H1 (cell line): ENCODE measurements at regions not wholly inside any gene's neighbourhood (a gene's known extent, or its start where the extent isn't known, plus 50 kb on each side); places are given as distances from the start of the nearest gene placed in this dataset.

Experiments used
- CTCF ChIA-PET: fragments of 300-600 bp; sonication (Branson Sonifier 250); formaldehyde crosslinking; loops from one replicate; lab custom pipeline; 2021; ENCODE audit not compliant: partially characterized antibody; lab: Charles Lee
- POLR2A ChIA-PET: fragments of 300-600 bp; sonication (Branson Sonifier 250); formaldehyde crosslinking; loops from one replicate; lab custom pipeline; 2021; ENCODE audit warnings: inconsistent platforms; ENCODE audit not compliant: partially characterized antibody; lab: Charles Lee
- DNase-seq, 2 experiments: peaks; one replicate each; pipeline versions ENCODE4 v3.0.0 to v3.0.0-alpha.2; 2010 to 2022; ENCODE audit warnings: low spot score in 2 of 2, low read depth in 1 of 2, mixed read lengths in 1 of 2
- FAIRE-seq: peaks from 2 replicates; lab custom pipeline; 2011; peaks lifted over from hg19 to GRCh38; lab: Jason Lieb, UNC
- H2AFZ ChIP-seq: 2 replicates; pipeline ENCODE4 v1.8.1; 2012; ENCODE audit warnings: low read length, inconsistent platforms
- H2AK5ac ChIP-seq: 2 replicates; pipeline ENCODE4 v1.6.1; 2013; ENCODE audit warnings: low read depth, low read length
- H2BK120ac ChIP-seq: replicated peaks from 2 replicates; pipeline ENCODE3; 2013; ENCODE audit warnings: low read depth, low read length, inconsistent platforms
- H2BK12ac ChIP-seq: 2 replicates; pipeline ENCODE4 v1.6.1; 2013; ENCODE audit warnings: low read depth, low read length
- H2BK15ac ChIP-seq: 2 replicates; pipeline ENCODE4 v1.6.1; 2013; ENCODE audit warnings: low read length
- H2BK20ac ChIP-seq: 2 replicates; pipeline ENCODE4 v1.6.1; 2013; ENCODE audit warnings: low read length
- H2BK5ac ChIP-seq: 2 replicates; pipeline ENCODE4 v1.6.1; 2013; ENCODE audit warnings: low read depth, low read length
- H3K14ac ChIP-seq: 2 replicates; pipeline ENCODE4 v1.6.1; 2013; ENCODE audit warnings: inconsistent platforms; ENCODE audit not compliant: insufficient read length
- H3K18ac ChIP-seq: 2 replicates; pipeline ENCODE4 v1.6.1; 2013; ENCODE audit warnings: low read length; ENCODE audit errors: extremely low read depth
- H3K23ac ChIP-seq: 2 replicates; pipeline ENCODE4 v1.6.1; 2013; ENCODE audit warnings: inconsistent platforms; ENCODE audit not compliant: insufficient read length
- H3K23me2 ChIP-seq: 2 replicates; pipeline ENCODE4 v1.6.1; 2013; ENCODE audit warnings: low read depth, low read length
- H3K27ac ChIP-seq: 2 replicates; pipeline ENCODE4 v1.6.1; 2011; ENCODE audit warnings: low read depth, low read length, inconsistent platforms
- H3K27me3 ChIP-seq, 4 experiments: replicated peaks in 1 of 4; 1 replicate in 1 of 4; 2 replicates in 3 of 4; pipeline versions ENCODE4 v1.6.1 to v1.8.1; 2011 to 2013; ENCODE audit warnings: low read length in 3 of 4, mild to moderate bottlenecking in 3 of 4, inconsistent platforms in 2 of 4, mixed read lengths in 2 of 4, moderate library complexity in 1 of 4; ENCODE audit not compliant: control insufficient read depth in 3 of 4, insufficient read depth in 3 of 4; ENCODE audit errors: extremely low read depth in 1 of 4
- H3K36me3 ChIP-seq, 4 experiments: 2 replicates each; pipeline versions ENCODE4 v1.6.1 to v1.8.1; 2011 to 2013; ENCODE audit warnings: mild to moderate bottlenecking in 4 of 4, low read length in 3 of 4, moderate library complexity in 2 of 4, control low read depth in 1 of 4, inconsistent platforms in 1 of 4; ENCODE audit not compliant: insufficient read depth in 4 of 4, control insufficient read depth in 2 of 4
- H3K4ac ChIP-seq: replicated peaks from 2 replicates; pipeline ENCODE3; 2013; ENCODE audit warnings: low read length, low read depth, mixed read lengths, inconsistent platforms; ENCODE audit not compliant: insufficient read length
- H3K4me1 ChIP-seq, 4 experiments: replicated peaks in 1 of 4; 1 replicate in 1 of 4; 2 replicates in 3 of 4; pipeline versions ENCODE4 v1.6.1 to v1.8.1; 2011 to 2013; ENCODE audit warnings: low read length in 3 of 4, inconsistent platforms in 2 of 4, mixed read lengths in 1 of 4; ENCODE audit not compliant: insufficient read depth in 4 of 4, control insufficient read depth in 3 of 4
- H3K4me2 ChIP-seq, 2 experiments: 2 replicates each; pipeline versions ENCODE4 v1.6.1 to v1.8.1; 2011 to 2013; ENCODE audit warnings: low read depth in 2 of 2, low read length in 2 of 2, control low read depth in 1 of 2, inconsistent platforms in 1 of 2, mild to moderate bottlenecking in 1 of 2; ENCODE audit not compliant: insufficient read depth in 1 of 2
- H3K4me3 ChIP-seq, 4 experiments: fragments of 200-600, 300-600 bp in 1 of 4; sonication (generic), shearing (Covaris generic), sonication (Bioruptor Twin) in 1 of 4; 2 replicates each; pipeline versions ENCODE4 v1.5.1 to v1.8.1; 2011 to 2016; ENCODE audit warnings: low read length in 4 of 4, low read depth in 3 of 4, control low read depth in 2 of 4, inconsistent platforms in 2 of 4, mild to moderate bottlenecking in 2 of 4, mixed read lengths in 1 of 4, moderate library complexity in 1 of 4; ENCODE audit not compliant: insufficient read depth in 2 of 4; ENCODE audit errors: extremely low read depth in 1 of 4
- H3K56ac ChIP-seq: replicated peaks from 2 replicates; pipeline ENCODE3; 2013; ENCODE audit warnings: low read depth, mild to moderate bottlenecking, mixed read lengths, low read length, inconsistent platforms; ENCODE audit not compliant: insufficient read length
- H3K79me1 ChIP-seq: 2 replicates; pipeline ENCODE4 v1.6.1; 2013; ENCODE audit warnings: low read depth, low read length, control low read depth
- H3K79me2 ChIP-seq, 2 experiments: 2 replicates each; pipeline versions ENCODE4 v1.6.1 to v1.8.1; 2012 to 2013; ENCODE audit warnings: low read length in 2 of 2, mild to moderate bottlenecking in 2 of 2, inconsistent platforms in 1 of 2; ENCODE audit not compliant: insufficient read depth in 2 of 2, control insufficient read depth in 1 of 2
- H3K9ac ChIP-seq, 4 experiments: replicated peaks in 1 of 4; 1 replicate in 1 of 4; 2 replicates in 3 of 4; pipeline versions ENCODE4 v1.6.1 to v1.8.1; 2011 to 2013; ENCODE audit warnings: low read depth in 3 of 4, low read length in 3 of 4, control low read depth in 2 of 4, mild to moderate bottlenecking in 2 of 4, moderate library complexity in 2 of 4, inconsistent platforms in 1 of 4; ENCODE audit errors: extremely low read depth in 1 of 4
- H3K9me3 ChIP-seq, 2 experiments: 2 replicates each; pipeline versions ENCODE4 v1.6.1 to v1.8.1; 2012 to 2013; ENCODE audit warnings: mild to moderate bottlenecking in 2 of 2, moderate library complexity in 2 of 2, control low read depth in 1 of 2, inconsistent platforms in 1 of 2, low read depth in 1 of 2, low read length in 1 of 2, mixed read lengths in 1 of 2; ENCODE audit not compliant: insufficient read depth in 2 of 2
- H4K20me1 ChIP-seq, 2 experiments: replicated peaks in 1 of 2; 2 replicates each; pipeline versions ENCODE3 to v1.8.1; 2011 to 2013; ENCODE audit warnings: inconsistent platforms in 2 of 2, low read length in 2 of 2, mild to moderate bottlenecking in 1 of 2; ENCODE audit not compliant: insufficient read depth in 2 of 2, control insufficient read depth in 1 of 2
- H4K5ac ChIP-seq: 2 replicates; pipeline ENCODE4 v1.6.1; 2013; ENCODE audit warnings: low read length, low read depth, mixed read lengths, inconsistent platforms; ENCODE audit not compliant: insufficient read length
- H4K8ac ChIP-seq: 2 replicates; pipeline ENCODE4 v1.8.0; 2013; ENCODE audit warnings: mild to moderate bottlenecking, moderate library complexity, low read length, inconsistent platforms; ENCODE audit not compliant: insufficient read depth; ENCODE audit errors: extremely low read depth
- H4K91ac ChIP-seq: replicated peaks from 2 replicates; pipeline ENCODE3; 2013; ENCODE audit warnings: low read length, mixed read lengths, inconsistent platforms; ENCODE audit not compliant: insufficient read length
- BACH1 ChIP-seq: IDR thresholded peaks from 2 replicates; pipeline ENCODE4 v1.6.1; 2012; ENCODE audit warnings: low read length, improper control_type of control experiment
- CTBP2 ChIP-seq: IDR thresholded peaks from 2 replicates; pipeline ENCODE4 v1.7.0; 2011; ENCODE audit warnings: borderline replicate concordance, mild to moderate bottlenecking, moderate library complexity, mixed read lengths, low read length; ENCODE audit not compliant: insufficient read depth, insufficient read length
- GABPA ChIP-seq: IDR thresholded peaks from 2 replicates; pipeline ENCODE4 v1.6.1; 2011; ENCODE audit warnings: mild to moderate bottlenecking, low read length, moderate library complexity, borderline replicate concordance; ENCODE audit not compliant: insufficient read depth
- KDM4A ChIP-seq: IDR thresholded peaks from one replicate; pipeline ENCODE4 v1.7.1; 2012; ENCODE audit warnings: low read depth, mild to moderate bottlenecking, moderate library complexity, low read length, inconsistent platforms; ENCODE audit not compliant: severe bottlenecking
- NRF1 ChIP-seq: IDR thresholded peaks from 2 replicates; pipeline ENCODE4 v1.6.1; 2011; ENCODE audit warnings: mild to moderate bottlenecking, low read depth, low read length, improper control_type of control experiment
- RAD21 ChIP-seq, 2 experiments: IDR thresholded peaks in 1 of 2; conservative IDR thresholded peaks in 1 of 2; 2 replicates each; pipeline ENCODE4 v1.6.1; 2011; ENCODE audit warnings: low read depth in 2 of 2, low read length in 2 of 2, improper control_type of control experiment in 1 of 2, inconsistent platforms in 1 of 2, mild to moderate bottlenecking in 1 of 2, moderate library complexity in 1 of 2
- RBBP5 ChIP-seq: IDR thresholded peaks from 2 replicates; pipeline ENCODE4 v1.7.1; 2012; ENCODE audit warnings: low read depth, mild to moderate bottlenecking, inconsistent platforms, low read length, moderate library complexity, borderline replicate concordance
- RFX5 ChIP-seq: IDR thresholded peaks from 2 replicates; pipeline ENCODE4 v1.6.1; 2011; ENCODE audit warnings: low read depth, low read length, improper control_type of control experiment, borderline replicate concordance
- USF2 ChIP-seq: IDR thresholded peaks from 2 replicates; pipeline ENCODE4 v1.6.1; 2011; ENCODE audit warnings: low read length, improper control_type of control experiment
- ZNF274 ChIP-seq: IDR thresholded peaks from 2 replicates; pipeline ENCODE4 v1.7.0; 2012; ENCODE audit warnings: low read length, borderline replicate concordance; ENCODE audit errors: extremely low read depth
- WGBS, 2 experiments: shearing (Covaris generic) in 1 of 2; methylation state at CpG; one replicate each; pipeline versions ENCODE4 v1.1.6 to v1.1.7; 2013 to 2015; ENCODE audit warnings: low lambda C conversion rate in 2 of 2, mixed read lengths in 2 of 2, inconsistent platforms in 1 of 2, low coverage in 1 of 2, missing lambda C conversion rate in 1 of 2; ENCODE audit not compliant: insufficient replicate concordance in 2 of 2, insufficient coverage in 1 of 2, insufficient read length in 1 of 2; ENCODE audit errors: extremely low coverage in 1 of 2, missing lambda C conversion rate in 1 of 2; 5-methylcytosine and 5-hydroxymethylcytosine counted together
- TF ChIP-seq, protein P1 (sequence below): IDR thresholded peaks from 2 replicates; pipeline ENCODE4 v1.6.1; 2012; ENCODE audit warnings: low read length, inconsistent platforms

DNA sequence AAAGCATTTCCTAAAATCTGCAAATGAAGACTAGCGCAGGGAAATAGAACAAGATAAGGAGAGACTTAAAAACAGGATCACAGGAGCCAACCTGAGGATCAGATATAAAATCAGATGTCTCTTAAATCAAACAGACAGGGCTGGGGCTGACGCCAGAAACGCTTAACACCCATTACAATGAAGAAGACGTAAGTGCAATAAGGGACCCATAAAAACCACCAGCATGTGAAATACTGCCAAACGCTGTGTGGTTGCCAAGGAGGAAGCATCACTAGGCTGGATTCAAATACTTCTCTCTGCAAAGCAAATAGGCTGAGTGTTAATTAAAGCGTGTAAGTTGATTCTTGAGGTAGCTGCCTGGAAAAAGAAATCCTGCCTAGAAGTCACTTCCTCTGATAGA lies 74.4 kb upstream of the ATP10B start:
- Histone ChIP-seq H4K20me1 (no peaks in the 10 kb centered on the region), H3K36me3 (no peaks in the 10 kb centered on the region), H2BK15ac (no peak overlapping the region), H2AK5ac (no peak overlapping the region), H3K56ac (no peak overlapping the region), H2BK12ac (no peak overlapping the region), H3K4ac (no peak overlapping the region), H2BK120ac (no peak overlapping the region), H3K18ac (no peak overlapping the region), H3K9me3 (no peaks in the 10 kb centered on the region), H3K79me2 (no peaks in the 10 kb centered on the region), H3K79me1 (no peaks in the 10 kb centered on the region), H4K91ac (no peak overlapping the region), H4K8ac (no peak overlapping the region), H3K23me2 (no peaks in the 10 kb centered on the region), H3K9ac (no peak overlapping the region), H4K5ac (no peak overlapping the region), H2BK5ac (no peak overlapping the region), H3K27me3 (no peaks in the 10 kb centered on the region), H3K23ac (no peak overlapping the region), H3K14ac (no peak overlapping the region), H2BK20ac (no peak overlapping the region), H3K4me3 (no peak overlapping the region), H3K4me2 (no peak overlapping the region), H3K27ac (no peak overlapping the region), H3K4me1 (peaks cover 0 to 20% (median 6%) of the 10 kb centered on the region in 4 experiments; a peak in 5 of 7 replicates), H2AFZ (no peak overlapping the region)
- no peak for FAIRE-seq
- no peak for DNase-seq
- ChIA-PET POLR2A (no interaction called here), CTCF (no interaction called here)
- WGBS, 2 experiments = 84% methylated on average over 6 of the region's 6 CpGs; no CpG with 5 or more reads in 1 of the 2 experiments
- TF ChIP-seq RBBP5 (no peak), NRF1 (no peak), RAD21 (IDR thresholded peaks at IDR 0.05 in 1 of 2, conservative IDR thresholded peaks at IDR 0.05 in 1 of 2; ENCODE audit: low read depth in 2 of 2, low read length in 2 of 2) (no peak), KDM4A (no peak), USF2 (no peak), BACH1 (no peak), GABPA (no peak), ZNF274 (no peak), RFX5 (no peak), CTBP2 (no peak)
- TF ChIP-seq, protein P1, sequence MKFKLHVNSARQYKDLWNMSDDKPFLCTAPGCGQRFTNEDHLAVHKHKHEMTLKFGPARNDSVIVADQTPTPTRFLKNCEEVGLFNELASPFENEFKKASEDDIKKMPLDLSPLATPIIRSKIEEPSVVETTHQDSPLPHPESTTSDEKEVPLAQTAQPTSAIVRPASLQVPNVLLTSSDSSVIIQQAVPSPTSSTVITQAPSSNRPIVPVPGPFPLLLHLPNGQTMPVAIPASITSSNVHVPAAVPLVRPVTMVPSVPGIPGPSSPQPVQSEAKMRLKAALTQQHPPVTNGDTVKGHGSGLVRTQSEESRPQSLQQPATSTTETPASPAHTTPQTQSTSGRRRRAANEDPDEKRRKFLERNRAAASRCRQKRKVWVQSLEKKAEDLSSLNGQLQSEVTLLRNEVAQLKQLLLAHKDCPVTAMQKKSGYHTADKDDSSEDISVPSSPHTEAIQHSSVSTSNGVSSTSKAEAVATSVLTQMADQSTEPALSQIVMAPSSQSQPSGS = no peak
